ENCODE measurements at regions not wholly inside any gene's neighbourhood (a gene's known extent, or its start where the extent isn't known, plus 50 kb on each side); places are given as distances from the start of the nearest gene placed in this dataset.
"Not testable (repeated sequence)": the region's sequence is repeated elsewhere in the genome, so short reads cannot be mapped to it uniquely, and the experiment has no call there.

GRCh38 chr3:20652231-20652986 lies 466.4 kb upstream of the SGO1 start:
- Histone ChIP-seq H4K20me1 (no peaks in the 10 kb centered on the region), H3K4me1 (peaks cover 0 to 26% (median 0%) of the 10 kb centered on the region in 10 experiments; a peak in 8 of 20 replicates), H3K9ac (no peak overlapping the region), H3K4me3 (no peak overlapping the region), H3K27me3 (no peaks in the 10 kb centered on the region), H3K9me3 (replicated peaks in 1 of 11) (peaks cover 0 to 9% (median 0%) of the 10 kb centered on the region in 11 experiments; a peak in 1 of 22 replicates), H3K4me2 (no peak overlapping the region), H3K36me3 (no peaks in the 10 kb centered on the region), H3K27ac (no peak overlapping the region)
- no peak for TF ChIP-seq Cebpa-rat (IDR thresholded peaks at IDR 0.05)

- H3K9ac ChIP-seq, result no peak overlapping the region
Measured at GRCh38 chr3:20648921-20649381, 462.9 kb upstream of the SGO1 start.

GRCh38 chr3:20648294-20648693 lies 462.3 kb upstream of the SGO1 start:
- Histone ChIP-seq H3K27ac (peak overlapping the region in 2 of 11 experiments; percentile 8 to 50; a peak in 3 of 22 replicates), H3K9me3 (replicated peaks in 1 of 11) (peaks cover 0 to 9% (median 0%) of the 10 kb centered on the region in 11 experiments; a peak in 1 of 22 replicates), H3K27me3 (no peaks in the 10 kb centered on the region), H4K20me1 (no peaks in the 10 kb centered on the region), H3K4me3 (no peak overlapping the region), H3K4me1 (peaks cover 0 to 26% (median 0%) of the 10 kb centered on the region in 10 experiments; a peak in 8 of 20 replicates), H3K4me2 (peak overlapping the region in 3 of 11 experiments; percentile 26 to 46 (median 27); a peak in 6 of 22 replicates), H3K36me3 (no peaks in the 10 kb centered on the region), H3K9ac (no peak overlapping the region)
- no peak for TF ChIP-seq Cebpa-rat (IDR thresholded peaks at IDR 0.05)

More at GRCh38 chr3:20648921-20649381, 462.9 kb upstream of the SGO1 start:
- H3K4me2 ChIP-seq, result peak overlapping the region in 3 of 11 experiments; percentile 26 to 46 (median 27); a peak in 5 of 22 replicates
- TF ChIP-seq Cebpa-rat (IDR thresholded peaks at IDR 0.05), result no peak
- H3K36me3 ChIP-seq, result no peaks in the 10 kb centered on the region
- no peaks in the 10 kb centered on the region for H4K20me1 ChIP-seq
- peak overlapping the region in 3 of 11 experiments; percentile 8 to 50 (median 13); a peak in 3 of 22 replicates for H3K27ac ChIP-seq
- peaks cover 0 to 9% (median 0%) of the 10 kb centered on the region in 11 experiments; a peak in 1 of 22 replicates for H3K9me3 ChIP-seq (replicated peaks in 1 of 11)
- no peak overlapping the region for H3K4me3 ChIP-seq
- H3K27me3 ChIP-seq, result no peaks in the 10 kb centered on the region
- H3K4me1 ChIP-seq, result peaks cover 0 to 26% (median 0%) of the 10 kb centered on the region in 10 experiments; a peak in 8 of 20 replicates

GRCh38 chr3:20646425-20646824 lies 460.4 kb upstream of the SGO1 start:
- H3K4me2 ChIP-seq, result no peak overlapping the region
- no peaks in the 10 kb centered on the region for H4K20me1 ChIP-seq
- H3K9me3 ChIP-seq (replicated peaks in 1 of 11), result peaks cover 0 to 9% (median 0%) of the 10 kb centered on the region in 11 experiments; a peak in 1 of 22 replicates
- H3K27me3 ChIP-seq, result no peaks in the 10 kb centered on the region
- peaks cover 0 to 26% (median 0%) of the 10 kb centered on the region in 10 experiments; a peak in 8 of 20 replicates for H3K4me1 ChIP-seq
- no peak for TF ChIP-seq Cebpa-rat (IDR thresholded peaks at IDR 0.05)
- H3K4me3 ChIP-seq, result no peak overlapping the region
- H3K9ac ChIP-seq, result no peak overlapping the region
- no peaks in the 10 kb centered on the region for H3K36me3 ChIP-seq
- H3K27ac ChIP-seq, result no peak overlapping the region

GRCh38 chr3:20645340-20645739 lies 459.3 kb upstream of the SGO1 start:
- no peaks in the 10 kb centered on the region for H3K27me3 ChIP-seq
- TF ChIP-seq Cebpa-rat (IDR thresholded peaks at IDR 0.05), result no peak
- peaks cover 0 to 9% (median 0%) of the 10 kb centered on the region in 11 experiments; a peak in 1 of 22 replicates for H3K9me3 ChIP-seq (replicated peaks in 1 of 11)
- H3K4me1 ChIP-seq, result peaks cover 0 to 26% (median 0%) of the 10 kb centered on the region in 10 experiments; a peak in 8 of 20 replicates
- H3K4me3 ChIP-seq, result no peak overlapping the region
- no peaks in the 10 kb centered on the region for H3K36me3 ChIP-seq
- H4K20me1 ChIP-seq, result no peaks in the 10 kb centered on the region
- H3K9ac ChIP-seq, result no peak overlapping the region
- H3K4me2 ChIP-seq, result no peak overlapping the region
- no peak overlapping the region for H3K27ac ChIP-seq

GRCh38 chr3:20637729-20638128 lies 451.7 kb upstream of the SGO1 start:
- Histone ChIP-seq H3K27me3 (no peaks in the 10 kb centered on the region), H3K4me1 (no peaks in the 10 kb centered on the region), H3K9ac (no peak overlapping the region), H4K20me1 (no peaks in the 10 kb centered on the region), H3K9me3 (replicated peaks in 1 of 11) (no peaks in the 10 kb centered on the region), H3K4me3 (no peak overlapping the region), H3K27ac (no peak overlapping the region), H3K36me3 (no peaks in the 10 kb centered on the region), H3K4me2 (no peak overlapping the region)
- TF ChIP-seq Cebpa-rat (IDR thresholded peaks at IDR 0.05), result no peak

GRCh38 chr3:20622304-20622703 lies 436.3 kb upstream of the SGO1 start:
- Histone ChIP-seq H3K4me3 (no peak overlapping the region), H3K4me2 (no peak overlapping the region), H3K4me1 (no peaks in the 10 kb centered on the region), H3K9me3 (replicated peaks in 1 of 11) (peaks cover 0 to 6% (median 0%) of the 10 kb centered on the region in 11 experiments; a peak in 1 of 22 replicates), H3K36me3 (no peaks in the 10 kb centered on the region), H4K20me1 (no peaks in the 10 kb centered on the region), H3K27me3 (no peaks in the 10 kb centered on the region), H3K27ac (no peak overlapping the region), H3K9ac (no peak overlapping the region)
- no peak for TF ChIP-seq Cebpa-rat (IDR thresholded peaks at IDR 0.05)

- H3K9me3 ChIP-seq (replicated peaks in 1 of 11), result peaks cover 20 to 29% (median 24%) of the 10 kb centered on the region in 11 experiments
- not testable (repeated sequence) for H4K20me1 ChIP-seq, H3K9ac ChIP-seq, H3K36me3 ChIP-seq, H3K27ac ChIP-seq, H3K4me3 ChIP-seq, H3K4me2 ChIP-seq, H3K27me3 ChIP-seq, H3K4me1 ChIP-seq
Measured at GRCh38 chr3:20618621-20619020, 432.6 kb upstream of the SGO1 start.

GRCh38 chr3:20618181-20618580 lies 432.2 kb upstream of the SGO1 start:
- not testable (repeated sequence) for H3K36me3 ChIP-seq, H3K9ac ChIP-seq, H3K27ac ChIP-seq, H3K4me2 ChIP-seq, H3K4me3 ChIP-seq, H4K20me1 ChIP-seq, H3K4me1 ChIP-seq, H3K27me3 ChIP-seq
- H3K9me3 ChIP-seq (replicated peaks in 1 of 11), result peaks cover 22 to 34% (median 29%) of the 10 kb centered on the region in 11 experiments

- H3K4me1 ChIP-seq, H3K4me2 ChIP-seq, H3K36me3 ChIP-seq, H3K9ac ChIP-seq, H3K4me3 ChIP-seq, H3K27ac ChIP-seq, H3K27me3 ChIP-seq, H4K20me1 ChIP-seq: not testable (repeated sequence)
- peaks cover 31 to 56% (median 48%) of the 10 kb centered on the region in 11 experiments for H3K9me3 ChIP-seq (replicated peaks in 1 of 11)
Measured at GRCh38 chr3:20615982-20616381, 430.0 kb upstream of the SGO1 start.

Data from BLaER1 treated with 17β-estradiol and CSF1 and Interleukin-3, amounts not matched to agents 10 nM and 100 nM (cell line).